Stimulated activated CD4-positive, alpha-beta T cell treated with anti-CD3 and anti-CD28 coated beads, Interleukin-4, amount 100 ng/mL, for 48 hours (primary cell): ENCODE measurements at regions not wholly inside any gene's neighbourhood (a gene's known extent, or its start where the extent isn't known, plus 50 kb on each side); places are given as distances from the start of the nearest gene placed in this dataset.

Source experiments
- DNase-seq, 2 donors: peaks; one replicate each; pipeline ENCODE4 v3.0.0-alpha.2; 2020; ENCODE audit warnings: low read depth in 2 of 2

GRCh38 chr12:74456431-74456830 is 81.2 kb upstream of the ATXN7L3B start:
- no peak for DNase-seq

GRCh38 chr12:74468401-74468800 is 69.2 kb upstream of the ATXN7L3B start:
- no peak for DNase-seq

GRCh38 chr12:74476234-74476633 is 61.4 kb upstream of the ATXN7L3B start:
- no peak for DNase-seq

- no peak for DNase-seq
Observed at GRCh38 chr12:74481078-74481477, 56.6 kb upstream of the ATXN7L3B start.

- DNase-seq = no peak
Observed at GRCh38 chr12:74482115-74482514, 55.5 kb upstream of the ATXN7L3B start.

GRCh38 chr12:74483057-74483456 is 54.6 kb upstream of the ATXN7L3B start:
- no peak for DNase-seq
